ENCODE measurements at regions not wholly inside any gene's neighbourhood (a gene's known extent, or its start where the extent isn't known, plus 50 kb on each side); places are given as distances from the start of the nearest gene placed in this dataset.

DNA sequence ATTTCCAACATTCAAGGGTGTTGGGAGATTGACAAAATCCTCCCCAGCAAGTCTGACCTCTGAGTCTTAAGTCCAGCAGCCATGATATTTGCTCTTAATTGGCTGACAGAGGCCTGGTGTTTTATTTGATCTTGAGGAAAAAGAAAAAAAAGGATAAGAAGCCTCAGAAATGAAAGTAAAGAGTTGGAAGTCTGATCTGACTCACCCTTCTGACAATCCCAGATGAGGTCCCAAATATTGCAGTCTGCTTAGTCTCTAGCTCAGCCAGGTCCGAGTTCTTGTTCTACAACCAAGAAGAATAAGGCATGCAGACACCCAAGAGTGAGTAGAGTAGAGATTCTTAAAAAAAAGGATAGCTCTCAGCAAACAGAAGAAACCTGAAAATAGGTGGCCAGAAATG, 632.5 kb upstream of the ST8SIA4 start:
- Histone ChIP-seq H3K27me3 (ENCODE audit: low read length) (no peaks in the 10 kb centered on the region), H3K9ac (ENCODE audit: low read length) (no peak overlapping the region), H3K4me1 (ENCODE audit: insufficient read depth, low read length) (no peaks in the 10 kb centered on the region), H3K9me3 (ENCODE audit: low read length) (no peaks in the 10 kb centered on the region), H3K36me3 (ENCODE audit: low read depth, low read length) (no peaks in the 10 kb centered on the region), H3K27ac (ENCODE audit: low read length) (no peak overlapping the region), H3K79me2 (ENCODE audit: low read length) (no peaks in the 10 kb centered on the region), H3K9me2 (replicated peaks; ENCODE audit: low read length) (no peaks in the 10 kb centered on the region), H4K20me1 (ENCODE audit: low read length) (no peaks in the 10 kb centered on the region), H3K4me2 (ENCODE audit: low read length) (no peak overlapping the region), H2AFZ (ENCODE audit: low read length) (no peak overlapping the region), H3K4me3 (ENCODE audit: low read length) (no peak overlapping the region), H3F3A (ENCODE audit: low read length, unreplicated experiment) (no peaks in the 10 kb centered on the region)
- CTCF ChIA-PET, result no interaction called here
- TF ChIP-seq EZH2 (IDR thresholded peaks at IDR 0.05; ENCODE audit: low read length, unreplicated experiment) (no peak), EZH2phosphoT487 (IDR thresholded peaks at IDR 0.05; ENCODE audit: borderline replicate concordance, low read length) (no peak)
- TF ChIP-seq, protein P1, sequence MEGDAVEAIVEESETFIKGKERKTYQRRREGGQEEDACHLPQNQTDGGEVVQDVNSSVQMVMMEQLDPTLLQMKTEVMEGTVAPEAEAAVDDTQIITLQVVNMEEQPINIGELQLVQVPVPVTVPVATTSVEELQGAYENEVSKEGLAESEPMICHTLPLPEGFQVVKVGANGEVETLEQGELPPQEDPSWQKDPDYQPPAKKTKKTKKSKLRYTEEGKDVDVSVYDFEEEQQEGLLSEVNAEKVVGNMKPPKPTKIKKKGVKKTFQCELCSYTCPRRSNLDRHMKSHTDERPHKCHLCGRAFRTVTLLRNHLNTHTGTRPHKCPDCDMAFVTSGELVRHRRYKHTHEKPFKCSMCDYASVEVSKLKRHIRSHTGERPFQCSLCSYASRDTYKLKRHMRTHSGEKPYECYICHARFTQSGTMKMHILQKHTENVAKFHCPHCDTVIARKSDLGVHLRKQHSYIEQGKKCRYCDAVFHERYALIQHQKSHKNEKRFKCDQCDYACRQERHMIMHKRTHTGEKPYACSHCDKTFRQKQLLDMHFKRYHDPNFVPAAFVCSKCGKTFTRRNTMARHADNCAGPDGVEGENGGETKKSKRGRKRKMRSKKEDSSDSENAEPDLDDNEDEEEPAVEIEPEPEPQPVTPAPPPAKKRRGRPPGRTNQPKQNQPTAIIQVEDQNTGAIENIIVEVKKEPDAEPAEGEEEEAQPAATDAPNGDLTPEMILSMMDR (conservative IDR thresholded peaks at IDR 0.05; ENCODE audit: low read depth, low read length), result no peak
- POLR2A ChIA-PET (ENCODE audit: unreplicated experiment), result no interaction called here
- intact Hi-C loops (cut with micrococcal nuclease), result no loop called here
- no peak for DNase-seq
- ATAC-seq, result no peak
- no TSS peak for BruUV-seq (replicated peaks)

DNA sequence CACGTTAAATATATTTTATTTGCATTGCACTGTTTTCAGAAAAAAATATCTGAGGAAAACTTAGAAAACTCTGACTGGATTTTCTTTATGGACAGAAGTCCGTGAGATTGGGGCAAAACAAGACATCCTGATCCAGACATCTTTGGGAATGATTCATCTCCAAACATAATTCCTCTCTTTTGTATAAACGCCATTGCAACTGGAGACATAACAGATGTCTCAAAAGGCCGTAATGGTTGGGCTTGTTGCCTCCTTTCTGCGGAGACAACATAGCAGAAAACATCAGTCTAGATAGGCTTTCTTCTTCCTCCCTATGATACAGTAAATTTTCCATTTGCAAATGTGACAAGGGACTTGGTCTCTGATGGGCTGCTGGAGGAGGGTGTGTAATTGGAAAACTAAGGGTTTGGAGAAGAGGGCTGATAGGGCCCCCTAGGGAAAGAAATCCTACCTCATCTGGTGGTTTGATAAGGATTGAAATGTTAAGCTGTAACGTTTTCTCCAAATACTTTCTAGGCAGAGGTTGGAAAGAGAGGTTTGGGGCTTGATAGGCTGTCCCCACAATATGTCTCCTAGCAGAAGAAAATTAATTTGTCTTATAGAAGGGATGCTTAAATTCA, 631.5 kb upstream of the ST8SIA4 start:
- Histone ChIP-seq H3K79me2 (ENCODE audit: low read length) (no peaks in the 10 kb centered on the region), H3K9ac (ENCODE audit: low read length) (no peak overlapping the region), H3K27me3 (ENCODE audit: low read length) (no peaks in the 10 kb centered on the region), H2AFZ (ENCODE audit: low read length) (no peak overlapping the region), H4K20me1 (ENCODE audit: low read length) (no peaks in the 10 kb centered on the region), H3K4me2 (ENCODE audit: low read length) (no peak overlapping the region), H3K4me1 (ENCODE audit: insufficient read depth, low read length) (no peaks in the 10 kb centered on the region), H3K36me3 (ENCODE audit: low read depth, low read length) (no peaks in the 10 kb centered on the region), H3F3A (ENCODE audit: low read length, unreplicated experiment) (no peaks in the 10 kb centered on the region), H3K27ac (ENCODE audit: low read length) (no peak overlapping the region), H3K9me2 (replicated peaks; ENCODE audit: low read length) (no peaks in the 10 kb centered on the region), H3K4me3 (ENCODE audit: low read length) (no peak overlapping the region), H3K9me3 (ENCODE audit: low read length) (no peaks in the 10 kb centered on the region)
- ChIA-PET POLR2A (ENCODE audit: unreplicated experiment) (no interaction called here), CTCF (no interaction called here)
- intact Hi-C loops (cut with micrococcal nuclease), result no loop called here
- no TSS peak for BruUV-seq (replicated peaks)
- no peak for DNase-seq
- ATAC-seq, result no peak
- TF ChIP-seq EZH2phosphoT487 (IDR thresholded peaks at IDR 0.05; ENCODE audit: borderline replicate concordance, low read length), result no peak
- TF ChIP-seq, protein P1 (conservative IDR thresholded peaks at IDR 0.05; ENCODE audit: low read depth, low read length), result no peak
- no peak for TF ChIP-seq EZH2 (IDR thresholded peaks at IDR 0.05; ENCODE audit: low read length, unreplicated experiment)

DNA sequence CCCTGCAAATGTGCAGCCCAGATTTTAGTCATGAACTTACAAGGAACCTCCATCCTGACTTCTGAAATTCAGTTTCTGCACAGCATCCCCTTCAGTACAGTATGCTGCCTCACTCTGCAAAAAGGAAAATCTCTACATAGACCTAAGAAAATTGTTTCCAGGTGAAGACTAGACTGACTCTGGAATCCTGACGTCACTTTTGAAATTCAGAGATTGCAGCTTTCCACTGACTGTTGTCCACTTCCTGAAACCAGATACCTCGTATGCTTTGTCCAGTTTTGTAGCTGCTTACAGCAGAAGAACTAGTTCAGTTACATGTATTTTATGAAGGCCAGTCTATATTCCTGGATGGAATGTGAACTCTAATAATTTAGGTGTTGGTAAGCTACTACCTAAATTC, 629.3 kb upstream of the ST8SIA4 start:
- DNase-seq (no peak), ATAC-seq (no peak)
- no peaks in the 10 kb centered on the region for H3K9me2 ChIP-seq (replicated peaks; ENCODE audit: low read length)
- no peaks in the 10 kb centered on the region for H3F3A ChIP-seq (ENCODE audit: low read length, unreplicated experiment)
- H3K4me2 ChIP-seq (ENCODE audit: low read length), result no peak overlapping the region
- H2AFZ ChIP-seq (ENCODE audit: low read length), result no peak overlapping the region
- no peaks in the 10 kb centered on the region for H4K20me1 ChIP-seq (ENCODE audit: low read length)
- H3K27ac ChIP-seq (ENCODE audit: low read length), result no peak overlapping the region
- no peaks in the 10 kb centered on the region for H3K9me3 ChIP-seq (ENCODE audit: low read length)
- no peaks in the 10 kb centered on the region for H3K79me2 ChIP-seq (ENCODE audit: low read length)
- H3K9ac ChIP-seq (ENCODE audit: low read length), result no peak overlapping the region
- ChIA-PET CTCF (no interaction called here), POLR2A (ENCODE audit: unreplicated experiment) (no interaction called here)
- no peak overlapping the region for H3K4me3 ChIP-seq (ENCODE audit: low read length)
- no peaks in the 10 kb centered on the region for H3K4me1 ChIP-seq (ENCODE audit: insufficient read depth, low read length)
- no TSS peak for BruUV-seq (replicated peaks)
- intact Hi-C loops (cut with micrococcal nuclease), result no loop called here
- H3K36me3 ChIP-seq (ENCODE audit: low read depth, low read length), result no peaks in the 10 kb centered on the region
- no peaks in the 10 kb centered on the region for H3K27me3 ChIP-seq (ENCODE audit: low read length)
- TF ChIP-seq EZH2phosphoT487 (IDR thresholded peaks at IDR 0.05; ENCODE audit: borderline replicate concordance, low read length) (no peak), EZH2 (IDR thresholded peaks at IDR 0.05; ENCODE audit: low read length, unreplicated experiment) (no peak)

Data from PC-3 (cell line).